GM23338 (cell line): ENCODE measurements at regions not wholly inside any gene's neighbourhood (a gene's known extent, or its start where the extent isn't known, plus 50 kb on each side); places are given as distances from the start of the nearest gene placed in this dataset.

Source experiments
- ATAC-seq: fragments of 200-7000 bp; cut with Tn5 transposase; 3 replicates; pipeline ENCODE4 v1.9.1; 2020
- DNase-seq: peaks from one replicate; pipeline ENCODE4 v3.0.0-alpha.2; 2015; ENCODE audit warnings: low spot score
- H2AFZ ChIP-seq: fragments of 200-600 bp; sonication (generic); 2 replicates; pipeline ENCODE4 v1.8.0; 2016; ENCODE audit warnings: antibody characterized with exemption, mild to moderate bottlenecking, moderate library complexity
- H3F3A ChIP-seq: fragments of 200-600 bp; sonication (generic); replicated peaks from 2 replicates; pipeline ENCODE4 v1.8.0; 2017; ENCODE audit warnings: antibody characterized with exemption, mixed run types, low read depth
- H3K27ac ChIP-seq: fragments of 200-600 bp; sonication (generic); 2 replicates; pipeline ENCODE4 v1.6.1; 2016; ENCODE audit warnings: low read depth
- H3K27me3 ChIP-seq: fragments of 200-600 bp; sonication (generic); 2 replicates; pipeline ENCODE4 v1.8.0; 2016; ENCODE audit warnings: mild to moderate bottlenecking, mixed run types, moderate library complexity; ENCODE audit not compliant: insufficient read depth
- H3K36me3 ChIP-seq: fragments of 200-600 bp; sonication (generic); 2 replicates; pipeline ENCODE4 v1.8.0; 2016; ENCODE audit warnings: mild to moderate bottlenecking; ENCODE audit not compliant: insufficient read depth
- H3K4me1 ChIP-seq: fragments of 200-600 bp; sonication (generic); 2 replicates; pipeline ENCODE4 v1.8.0; 2016; ENCODE audit warnings: mild to moderate bottlenecking, moderate library complexity; ENCODE audit not compliant: insufficient read depth
- H3K4me2 ChIP-seq: fragments of 200-600 bp; sonication (generic); 2 replicates; pipeline ENCODE4 v1.7.1; 2017; ENCODE audit warnings: mixed run types
- H3K4me3 ChIP-seq: fragments of 200-600 bp; sonication (generic); 2 replicates; pipeline ENCODE4 v1.6.1; 2016; ENCODE audit warnings: mixed run types
- H3K79me2 ChIP-seq: fragments of 200-600 bp; sonication (generic); replicated peaks from 2 replicates; pipeline ENCODE4 v1.8.0; 2017; ENCODE audit warnings: mild to moderate bottlenecking; ENCODE audit not compliant: insufficient read depth
- H3K9me2 ChIP-seq: fragments of 200-600 bp; sonication (generic); 2 replicates; pipeline ENCODE4 v1.8.0; 2017; ENCODE audit not compliant: insufficient read depth
- H4K20me1 ChIP-seq: fragments of 200-600 bp; sonication (generic); replicated peaks from 2 replicates; pipeline ENCODE4 v1.8.0; 2017; ENCODE audit warnings: mild to moderate bottlenecking; ENCODE audit not compliant: insufficient read depth
- H3K27ac Mint-ChIP-seq: 2 replicates; pipeline ENCODE4 v1.8.0; 2020; ENCODE audit warnings: inconsistent platforms, mild to moderate bottlenecking, moderate library complexity, mixed read lengths
- H3K27me3 Mint-ChIP-seq: 3 replicates; pipeline ENCODE4 v1.8.0; 2022; ENCODE audit warnings: low read depth, mild to moderate bottlenecking, moderate library complexity, mixed read lengths, inconsistent platforms; ENCODE audit not compliant: insufficient read depth, poor library complexity
- H3K36me3 Mint-ChIP-seq: 3 replicates; pipeline ENCODE4 v1.8.0; 2021; ENCODE audit warnings: low read depth, mild to moderate bottlenecking, inconsistent platforms, moderate library complexity, mixed read lengths
- H3K4me1 Mint-ChIP-seq: 3 replicates; pipeline ENCODE4 v1.8.0; 2020; ENCODE audit warnings: mild to moderate bottlenecking, inconsistent platforms, mixed read lengths
- H3K4me3 Mint-ChIP-seq: 3 replicates; pipeline ENCODE4 v1.8.0; 2021; ENCODE audit warnings: moderate library complexity, mild to moderate bottlenecking, inconsistent platforms, mixed read lengths
- H3K9me3 Mint-ChIP-seq: 3 replicates; pipeline ENCODE4 v1.8.0; 2020; ENCODE audit warnings: moderate library complexity, mild to moderate bottlenecking, inconsistent platforms, mixed read lengths
- EZH2phosphoT487 ChIP-seq: fragments of 200-600 bp; sonication (generic); IDR thresholded peaks from one replicate; pipeline ENCODE4 v1.8.1; 2018; ENCODE audit warnings: antibody characterized with exemption; ENCODE audit not compliant: unreplicated experiment
- JUNB ChIP-seq: IDR thresholded peaks from one replicate; pipeline ENCODE4 v1.6.1; 2016; ENCODE audit warnings: antibody characterized with exemption; ENCODE audit not compliant: unreplicated experiment
- NANOG ChIP-seq: IDR thresholded peaks from 2 replicates; pipeline ENCODE4 v1.6.1; 2016; ENCODE audit warnings: antibody characterized with exemption, borderline replicate concordance
- STAT1 ChIP-seq: IDR thresholded peaks from one replicate; pipeline ENCODE4 v1.6.1; 2016; ENCODE audit warnings: antibody characterized with exemption; ENCODE audit not compliant: unreplicated experiment
- ZNF114 ChIP-seq: fragments of 250-450 bp; sonication (Bioruptor Pico); IDR thresholded peaks from 2 replicates; pipeline ENCODE4 v1.5.0; 2020; ENCODE audit warnings: mild to moderate bottlenecking, moderate library complexity
- ZNF331 ChIP-seq: fragments of 250-450 bp; sonication (Bioruptor Pico); IDR thresholded peaks from 2 replicates; pipeline ENCODE4 v1.5.0; 2020; ENCODE audit warnings: low read depth, mild to moderate bottlenecking, moderate library complexity
- TF ChIP-seq, protein P1 (sequence below): IDR thresholded peaks from one replicate; pipeline ENCODE4 v1.6.1; 2018; ENCODE audit warnings: antibody characterized with exemption; ENCODE audit not compliant: unreplicated experiment
- TF ChIP-seq, protein P2 (sequence below), 2 experiments: fragments of 200-600 bp in 1 of 2; sonication (generic) in 1 of 2; conservative IDR thresholded peaks; 2 replicates each; pipeline versions ENCODE4 v1.5.1 to v1.6.1; 2016 to 2017; ENCODE audit warnings: antibody characterized with exemption in 2 of 2, low read depth in 2 of 2, mild to moderate bottlenecking in 2 of 2, moderate library complexity in 1 of 2
- TF ChIP-seq, protein P3 (sequence below): IDR thresholded peaks from 2 replicates; pipeline ENCODE4 v1.6.1; 2016; ENCODE audit warnings: antibody characterized with exemption

DNA sequence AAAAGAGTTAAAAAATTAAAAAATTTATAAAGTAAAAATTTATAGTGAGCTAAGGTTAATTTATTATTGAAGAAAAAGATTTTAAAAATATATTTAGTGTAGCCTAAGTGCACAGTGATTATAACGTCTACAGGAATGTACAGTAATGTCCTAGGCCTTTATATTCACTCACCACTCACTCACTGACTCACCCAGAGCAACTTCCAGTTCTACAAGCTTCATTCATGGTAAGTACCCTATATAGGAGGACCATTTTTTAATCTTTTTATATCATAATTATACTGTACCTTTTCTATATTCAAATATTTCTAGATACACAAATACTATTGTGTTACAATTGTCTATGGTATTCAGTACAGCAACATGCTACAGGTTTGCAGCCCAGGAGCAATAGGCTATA, 1623.2 kb downstream of the RPA4 start:
- H3K9me3 Mint-ChIP-seq = no peaks in the 10 kb centered on the region
- H3K36me3 Mint-ChIP-seq = no peaks in the 10 kb centered on the region
- TF ChIP-seq EZH2phosphoT487 = no peak
- TF ChIP-seq ZNF331 (CRISPR knock-in tag) = no peak
- no peak for TF ChIP-seq JUNB
- TF ChIP-seq, protein P1, sequence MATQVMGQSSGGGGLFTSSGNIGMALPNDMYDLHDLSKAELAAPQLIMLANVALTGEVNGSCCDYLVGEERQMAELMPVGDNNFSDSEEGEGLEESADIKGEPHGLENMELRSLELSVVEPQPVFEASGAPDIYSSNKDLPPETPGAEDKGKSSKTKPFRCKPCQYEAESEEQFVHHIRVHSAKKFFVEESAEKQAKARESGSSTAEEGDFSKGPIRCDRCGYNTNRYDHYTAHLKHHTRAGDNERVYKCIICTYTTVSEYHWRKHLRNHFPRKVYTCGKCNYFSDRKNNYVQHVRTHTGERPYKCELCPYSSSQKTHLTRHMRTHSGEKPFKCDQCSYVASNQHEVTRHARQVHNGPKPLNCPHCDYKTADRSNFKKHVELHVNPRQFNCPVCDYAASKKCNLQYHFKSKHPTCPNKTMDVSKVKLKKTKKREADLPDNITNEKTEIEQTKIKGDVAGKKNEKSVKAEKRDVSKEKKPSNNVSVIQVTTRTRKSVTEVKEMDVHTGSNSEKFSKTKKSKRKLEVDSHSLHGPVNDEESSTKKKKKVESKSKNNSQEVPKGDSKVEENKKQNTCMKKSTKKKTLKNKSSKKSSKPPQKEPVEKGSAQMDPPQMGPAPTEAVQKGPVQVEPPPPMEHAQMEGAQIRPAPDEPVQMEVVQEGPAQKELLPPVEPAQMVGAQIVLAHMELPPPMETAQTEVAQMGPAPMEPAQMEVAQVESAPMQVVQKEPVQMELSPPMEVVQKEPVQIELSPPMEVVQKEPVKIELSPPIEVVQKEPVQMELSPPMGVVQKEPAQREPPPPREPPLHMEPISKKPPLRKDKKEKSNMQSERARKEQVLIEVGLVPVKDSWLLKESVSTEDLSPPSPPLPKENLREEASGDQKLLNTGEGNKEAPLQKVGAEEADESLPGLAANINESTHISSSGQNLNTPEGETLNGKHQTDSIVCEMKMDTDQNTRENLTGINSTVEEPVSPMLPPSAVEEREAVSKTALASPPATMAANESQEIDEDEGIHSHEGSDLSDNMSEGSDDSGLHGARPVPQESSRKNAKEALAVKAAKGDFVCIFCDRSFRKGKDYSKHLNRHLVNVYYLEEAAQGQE = no peak
- TF ChIP-seq, protein P2, sequence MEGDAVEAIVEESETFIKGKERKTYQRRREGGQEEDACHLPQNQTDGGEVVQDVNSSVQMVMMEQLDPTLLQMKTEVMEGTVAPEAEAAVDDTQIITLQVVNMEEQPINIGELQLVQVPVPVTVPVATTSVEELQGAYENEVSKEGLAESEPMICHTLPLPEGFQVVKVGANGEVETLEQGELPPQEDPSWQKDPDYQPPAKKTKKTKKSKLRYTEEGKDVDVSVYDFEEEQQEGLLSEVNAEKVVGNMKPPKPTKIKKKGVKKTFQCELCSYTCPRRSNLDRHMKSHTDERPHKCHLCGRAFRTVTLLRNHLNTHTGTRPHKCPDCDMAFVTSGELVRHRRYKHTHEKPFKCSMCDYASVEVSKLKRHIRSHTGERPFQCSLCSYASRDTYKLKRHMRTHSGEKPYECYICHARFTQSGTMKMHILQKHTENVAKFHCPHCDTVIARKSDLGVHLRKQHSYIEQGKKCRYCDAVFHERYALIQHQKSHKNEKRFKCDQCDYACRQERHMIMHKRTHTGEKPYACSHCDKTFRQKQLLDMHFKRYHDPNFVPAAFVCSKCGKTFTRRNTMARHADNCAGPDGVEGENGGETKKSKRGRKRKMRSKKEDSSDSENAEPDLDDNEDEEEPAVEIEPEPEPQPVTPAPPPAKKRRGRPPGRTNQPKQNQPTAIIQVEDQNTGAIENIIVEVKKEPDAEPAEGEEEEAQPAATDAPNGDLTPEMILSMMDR (conservative IDR thresholded peaks at IDR 0.05; ENCODE audit: low read depth in 2 of 2) = no peak
- TF ChIP-seq, protein P3, sequence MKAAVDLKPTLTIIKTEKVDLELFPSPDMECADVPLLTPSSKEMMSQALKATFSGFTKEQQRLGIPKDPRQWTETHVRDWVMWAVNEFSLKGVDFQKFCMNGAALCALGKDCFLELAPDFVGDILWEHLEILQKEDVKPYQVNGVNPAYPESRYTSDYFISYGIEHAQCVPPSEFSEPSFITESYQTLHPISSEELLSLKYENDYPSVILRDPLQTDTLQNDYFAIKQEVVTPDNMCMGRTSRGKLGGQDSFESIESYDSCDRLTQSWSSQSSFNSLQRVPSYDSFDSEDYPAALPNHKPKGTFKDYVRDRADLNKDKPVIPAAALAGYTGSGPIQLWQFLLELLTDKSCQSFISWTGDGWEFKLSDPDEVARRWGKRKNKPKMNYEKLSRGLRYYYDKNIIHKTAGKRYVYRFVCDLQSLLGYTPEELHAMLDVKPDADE = no peak
- Histone ChIP-seq H3F3A (no peaks in the 10 kb centered on the region), H2AFZ (no peak overlapping the region), H3K4me1 (no peaks in the 10 kb centered on the region), H3K4me2 (no peak overlapping the region), H4K20me1 (no peaks in the 10 kb centered on the region), H3K79me2 (no peaks in the 10 kb centered on the region), H3K27me3 (no peaks in the 10 kb centered on the region), H3K36me3 (no peaks in the 10 kb centered on the region), H3K27ac (no peak overlapping the region), H3K4me3 (no peak overlapping the region), H3K9me2 (no peaks in the 10 kb centered on the region)
- no peak overlapping the region for H3K4me3 Mint-ChIP-seq
- no peak overlapping the region for H3K27ac Mint-ChIP-seq
- ATAC-seq = no peak
- no peaks in the 10 kb centered on the region for H3K4me1 Mint-ChIP-seq
- H3K27me3 Mint-ChIP-seq = peaks cover 4% of the 10 kb centered on the region
- no peak for DNase-seq

DNA sequence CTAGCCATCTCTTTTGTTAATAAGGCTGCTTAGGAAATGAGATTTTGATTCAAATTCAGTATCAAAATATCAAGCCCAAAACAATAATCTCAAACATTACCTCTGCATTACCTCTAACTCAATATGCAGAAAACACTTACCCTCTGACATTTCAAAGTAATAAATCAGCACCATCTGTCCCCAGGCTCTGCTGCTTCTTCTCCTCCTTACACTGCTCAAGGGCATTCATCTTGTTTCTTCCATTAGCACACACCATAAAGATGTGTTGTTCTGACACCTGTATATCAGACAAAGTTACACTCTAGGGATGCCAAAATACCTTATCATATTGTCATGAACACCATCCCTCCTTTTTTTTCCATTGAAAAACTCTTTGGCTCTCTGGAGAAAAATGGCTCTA, 1630.3 kb downstream of the RPA4 start:
- no peaks in the 10 kb centered on the region for H3K4me1 Mint-ChIP-seq
- no peaks in the 10 kb centered on the region for H3K36me3 ChIP-seq
- no peak for ATAC-seq
- H3K9me3 Mint-ChIP-seq = no peaks in the 10 kb centered on the region
- no peak overlapping the region for H3K27ac Mint-ChIP-seq
- H3K79me2 ChIP-seq = no peaks in the 10 kb centered on the region
- no peak overlapping the region for H3K4me2 ChIP-seq
- H2AFZ ChIP-seq = no peak overlapping the region
- H3F3A ChIP-seq = no peaks in the 10 kb centered on the region
- no peak overlapping the region for H3K4me3 ChIP-seq
- peaks cover 4% of the 10 kb centered on the region; the same call in 1 of the 2 replicates for H3K4me1 ChIP-seq
- H3K36me3 Mint-ChIP-seq = no peaks in the 10 kb centered on the region
- H3K27me3 Mint-ChIP-seq = no peaks in the 10 kb centered on the region
- H3K9me2 ChIP-seq = no peaks in the 10 kb centered on the region
- TF ChIP-seq ZNF114 (CRISPR knock-in tag) (no peak), STAT1 (no peak), NANOG (no peak), JUNB (no peak)
- H3K27ac ChIP-seq = no peak overlapping the region
- no peaks in the 10 kb centered on the region for H3K27me3 ChIP-seq
- no peak overlapping the region for H3K4me3 Mint-ChIP-seq
- DNase-seq = no peak
- H4K20me1 ChIP-seq = no peaks in the 10 kb centered on the region
